ENCODE measurements at regions not wholly inside any gene's neighbourhood (a gene's known extent, or its start where the extent isn't known, plus 50 kb on each side); places are given as distances from the start of the nearest gene placed in this dataset.

DNA sequence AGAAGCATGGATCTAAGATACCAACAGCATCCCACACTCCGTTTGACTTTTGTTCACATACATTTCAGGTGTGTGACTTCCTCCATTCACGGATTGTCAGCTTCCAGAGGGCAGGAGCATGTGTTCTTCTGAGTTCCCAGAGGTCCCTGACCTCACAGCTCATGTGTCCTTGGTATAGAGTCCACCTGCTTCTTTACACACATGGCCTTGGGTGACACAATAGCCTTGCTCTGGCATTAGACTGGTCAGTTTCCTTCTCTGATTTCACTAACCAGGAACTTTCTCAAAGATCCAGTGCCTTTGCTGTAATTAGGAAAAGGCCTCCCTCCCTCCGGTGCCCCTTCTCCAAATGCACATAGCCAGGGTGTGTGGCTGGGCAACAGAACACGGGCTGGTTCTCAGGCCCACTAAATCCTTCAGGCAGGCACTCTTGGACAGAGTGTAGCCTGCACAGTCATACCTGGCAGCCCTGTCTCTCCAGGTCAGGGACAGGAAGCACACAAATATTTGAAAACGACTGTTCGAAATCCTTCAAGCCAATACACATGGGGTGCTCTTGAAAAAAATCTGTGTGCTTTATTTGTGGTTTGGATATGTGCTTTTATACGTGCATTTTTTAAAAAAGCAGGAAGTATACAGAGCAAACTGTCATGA lies 81.1 kb downstream of the TRIM42 start:
- ChIA-PET POLR2A (no interaction called here), CTCF (no interaction called here)
- Mint-ChIP-seq H3K27ac (ENCODE audit: low read depth, unreplicated experiment) (no peak overlapping the region), H3K9me3 (ENCODE audit: unreplicated experiment) (no peaks in the 10 kb centered on the region), H3K27me3 (ENCODE audit: insufficient read depth, unreplicated experiment) (peaks cover 66% of the 10 kb centered on the region), H3K36me3 (ENCODE audit: insufficient read depth, unreplicated experiment) (no peaks in the 10 kb centered on the region), H3K4me3 (ENCODE audit: unreplicated experiment) (no peak overlapping the region), H3K4me1 (ENCODE audit: insufficient read depth, unreplicated experiment) (no peaks in the 10 kb centered on the region)
- BruUV-seq (replicated peaks): no TSS peak
- TF ChIP-seq, protein P1, sequence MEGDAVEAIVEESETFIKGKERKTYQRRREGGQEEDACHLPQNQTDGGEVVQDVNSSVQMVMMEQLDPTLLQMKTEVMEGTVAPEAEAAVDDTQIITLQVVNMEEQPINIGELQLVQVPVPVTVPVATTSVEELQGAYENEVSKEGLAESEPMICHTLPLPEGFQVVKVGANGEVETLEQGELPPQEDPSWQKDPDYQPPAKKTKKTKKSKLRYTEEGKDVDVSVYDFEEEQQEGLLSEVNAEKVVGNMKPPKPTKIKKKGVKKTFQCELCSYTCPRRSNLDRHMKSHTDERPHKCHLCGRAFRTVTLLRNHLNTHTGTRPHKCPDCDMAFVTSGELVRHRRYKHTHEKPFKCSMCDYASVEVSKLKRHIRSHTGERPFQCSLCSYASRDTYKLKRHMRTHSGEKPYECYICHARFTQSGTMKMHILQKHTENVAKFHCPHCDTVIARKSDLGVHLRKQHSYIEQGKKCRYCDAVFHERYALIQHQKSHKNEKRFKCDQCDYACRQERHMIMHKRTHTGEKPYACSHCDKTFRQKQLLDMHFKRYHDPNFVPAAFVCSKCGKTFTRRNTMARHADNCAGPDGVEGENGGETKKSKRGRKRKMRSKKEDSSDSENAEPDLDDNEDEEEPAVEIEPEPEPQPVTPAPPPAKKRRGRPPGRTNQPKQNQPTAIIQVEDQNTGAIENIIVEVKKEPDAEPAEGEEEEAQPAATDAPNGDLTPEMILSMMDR (IDR thresholded peaks at IDR 0.05; ENCODE audit: unreplicated experiment): no peak
- DNase-seq (ENCODE audit: unreplicated experiment): no peak
- intact Hi-C loops (cut with micrococcal nuclease): no loop called here

DNA sequence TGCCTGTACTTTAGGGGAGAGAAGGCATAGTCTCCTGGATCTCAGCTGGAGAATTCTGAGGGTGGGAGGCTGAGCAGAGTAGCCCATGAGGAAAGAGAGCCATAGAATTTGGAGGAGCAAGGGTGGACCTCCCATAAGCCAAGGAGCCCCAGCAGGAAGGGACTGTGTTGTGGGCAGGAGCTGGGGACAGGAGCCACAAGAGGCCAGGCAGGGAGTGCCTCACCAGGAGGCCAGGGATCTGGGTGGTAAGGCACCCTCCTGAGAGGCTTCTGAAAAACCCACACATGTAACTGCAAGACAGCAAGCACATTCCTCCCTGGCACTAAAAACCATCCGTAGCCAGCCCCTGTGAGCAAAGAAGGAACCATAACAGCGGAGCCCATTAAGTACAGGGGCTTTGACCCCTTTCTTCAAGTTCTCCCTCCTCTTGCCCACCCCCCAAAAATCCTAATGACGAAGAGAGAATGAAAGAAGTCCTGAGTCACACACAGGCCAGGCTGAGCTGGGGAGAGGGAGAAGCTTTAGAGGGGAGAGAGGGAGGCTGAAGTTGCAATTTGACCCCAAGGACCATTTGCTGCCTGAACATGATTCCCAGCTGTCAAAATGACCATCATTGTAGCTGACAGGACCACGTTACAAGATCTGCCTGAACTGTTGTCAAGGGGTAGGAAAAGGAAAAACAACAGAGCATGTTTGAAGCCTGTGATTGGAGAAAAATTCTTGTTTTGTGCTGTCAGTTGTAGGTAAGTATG lies 82.6 kb downstream of the TRIM42 start:
- Mint-ChIP-seq H3K4me1 (ENCODE audit: insufficient read depth, unreplicated experiment) (no peaks in the 10 kb centered on the region), H3K9me3 (ENCODE audit: unreplicated experiment) (no peaks in the 10 kb centered on the region), H3K4me3 (ENCODE audit: unreplicated experiment) (no peak overlapping the region), H3K27me3 (ENCODE audit: insufficient read depth, unreplicated experiment) (peaks cover 72% of the 10 kb centered on the region), H3K36me3 (ENCODE audit: insufficient read depth, unreplicated experiment) (no peaks in the 10 kb centered on the region), H3K27ac (ENCODE audit: low read depth, unreplicated experiment) (no peak overlapping the region)
- intact Hi-C loops (cut with micrococcal nuclease): no loop called here
- ChIA-PET CTCF (no interaction called here), POLR2A (no interaction called here)
- no TSS peak for BruUV-seq (replicated peaks)
- no peak for DNase-seq (ENCODE audit: unreplicated experiment)
- TF ChIP-seq, protein P1 (IDR thresholded peaks at IDR 0.05; ENCODE audit: unreplicated experiment): no peak

DNA sequence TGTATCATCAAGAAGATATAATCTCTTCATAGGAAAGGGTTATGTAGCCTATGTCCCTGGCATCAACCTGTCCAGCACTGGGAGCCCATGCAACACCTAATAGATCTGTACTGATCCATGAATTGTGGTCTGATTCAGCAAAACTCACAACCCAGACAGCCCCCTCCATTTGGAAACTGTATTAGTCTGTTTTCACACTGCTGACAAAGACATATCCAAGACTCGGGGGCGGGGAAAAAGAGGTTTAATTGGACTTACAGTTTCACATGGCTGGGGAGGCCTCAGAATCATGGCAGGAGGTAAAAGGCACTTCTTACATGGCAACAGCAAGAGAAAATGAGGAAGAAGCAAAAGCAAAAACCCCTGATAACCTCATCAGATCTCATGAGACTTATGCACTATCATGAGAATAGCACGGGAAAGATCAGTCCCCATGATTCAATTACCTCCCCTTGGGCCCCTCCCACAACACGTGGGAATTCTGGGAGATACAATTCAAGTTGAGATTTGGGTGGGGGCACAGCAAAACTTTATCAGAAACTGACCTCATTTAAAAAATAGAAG lies 83.3 kb downstream of the TRIM42 start:
- TF ChIP-seq, protein P1 (IDR thresholded peaks at IDR 0.05; ENCODE audit: unreplicated experiment): no peak
- Mint-ChIP-seq H3K4me1 (ENCODE audit: insufficient read depth, unreplicated experiment) (no peaks in the 10 kb centered on the region), H3K27ac (ENCODE audit: low read depth, unreplicated experiment) (no peak overlapping the region), H3K36me3 (ENCODE audit: insufficient read depth, unreplicated experiment) (no peaks in the 10 kb centered on the region), H3K4me3 (ENCODE audit: unreplicated experiment) (no peak overlapping the region), H3K9me3 (ENCODE audit: unreplicated experiment) (no peaks in the 10 kb centered on the region), H3K27me3 (ENCODE audit: insufficient read depth, unreplicated experiment) (peaks cover 76% of the 10 kb centered on the region)
- DNase-seq (ENCODE audit: unreplicated experiment): no peak
- no TSS peak for BruUV-seq (replicated peaks)
- intact Hi-C loops (cut with micrococcal nuclease): no loop called here
- ChIA-PET CTCF (no interaction called here), POLR2A (no interaction called here)

DNA sequence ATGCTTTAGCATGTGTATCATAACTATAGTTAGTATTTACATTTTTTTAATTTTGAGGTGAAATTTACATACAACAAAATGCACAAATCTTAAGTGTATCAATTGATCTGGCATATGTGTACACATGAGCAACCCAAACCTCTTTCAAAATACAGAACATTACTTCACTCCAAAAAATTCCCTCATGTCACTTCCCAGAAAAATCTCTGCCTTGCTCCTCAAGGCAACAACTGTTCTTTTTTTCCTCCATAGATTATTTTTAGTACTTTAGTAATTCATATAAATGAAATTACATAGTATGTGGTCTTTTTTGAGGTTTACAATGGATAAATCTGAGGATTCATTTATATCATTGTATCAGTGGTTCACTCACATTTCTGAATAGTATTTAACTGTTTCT lies 84.9 kb downstream of the TRIM42 start:
- no peak for DNase-seq (ENCODE audit: unreplicated experiment)
- BruUV-seq (replicated peaks): no TSS peak
- ChIA-PET CTCF (no interaction called here), POLR2A (no interaction called here)
- no peak overlapping the region for H3K4me3 Mint-ChIP-seq (ENCODE audit: unreplicated experiment)
- intact Hi-C loops (cut with micrococcal nuclease): no loop called here
- H3K27me3 Mint-ChIP-seq (ENCODE audit: insufficient read depth, unreplicated experiment): peaks cover 69% of the 10 kb centered on the region
- no peak overlapping the region for H3K27ac Mint-ChIP-seq (ENCODE audit: low read depth, unreplicated experiment)
- no peaks in the 10 kb centered on the region for H3K4me1 Mint-ChIP-seq (ENCODE audit: insufficient read depth, unreplicated experiment)
- TF ChIP-seq, protein P1 (IDR thresholded peaks at IDR 0.05; ENCODE audit: unreplicated experiment): no peak
- H3K9me3 Mint-ChIP-seq (ENCODE audit: unreplicated experiment): no peaks in the 10 kb centered on the region
- H3K36me3 Mint-ChIP-seq (ENCODE audit: insufficient read depth, unreplicated experiment): no peaks in the 10 kb centered on the region

All from MCF 10A (cell line).